Cardiac fibroblast (primary cell): ENCODE measurements at regions not wholly inside any gene's neighbourhood (a gene's known extent, or its start where the extent isn't known, plus 50 kb on each side); places are given as distances from the start of the nearest gene placed in this dataset.

Source experiments
- DNase-seq, 2 donors: peaks; one replicate each; pipeline versions ENCODE4 v3.0.0 to v3.0.0-alpha.2; 2010; ENCODE audit warnings: low read depth in 2 of 2
- H3K4me3 ChIP-seq, 2 donors: replicated peaks in 1 of 2; 1 replicate in 1 of 2; 2 replicates in 1 of 2; pipeline ENCODE4 v1.5.1; 2011; ENCODE audit warnings: low read depth in 2 of 2, low read length in 2 of 2, mild to moderate bottlenecking in 2 of 2, moderate library complexity in 1 of 2
- CTCF ChIP-seq: IDR thresholded peaks from one replicate; pipeline ENCODE4 v1.5.1; 2011; ENCODE audit warnings: low read depth, mild to moderate bottlenecking, low read length, inconsistent platforms

DNA sequence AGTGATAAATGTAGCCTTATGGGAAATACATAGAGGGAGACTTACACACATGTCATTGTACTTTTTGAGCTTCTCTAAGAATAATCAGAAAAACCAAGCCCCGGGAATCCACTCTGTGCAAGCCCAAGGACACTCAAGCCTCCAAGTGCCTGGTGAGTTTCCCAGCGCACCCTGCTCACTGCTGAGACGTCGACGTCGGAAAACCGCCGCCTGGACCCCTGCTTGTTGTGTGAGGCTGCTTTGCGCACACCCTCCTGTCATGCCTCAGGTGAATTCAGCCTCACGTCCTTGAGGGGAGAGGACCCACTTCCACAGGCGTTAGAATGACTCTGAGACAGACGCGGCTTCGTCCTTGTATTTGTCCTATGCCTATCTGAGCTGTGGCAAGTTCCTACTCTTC lies 368.4 kb upstream of the AKR1E2 start:
- no peak for TF ChIP-seq CTCF
- no peak overlapping the region for H3K4me3 ChIP-seq
- no peak for DNase-seq

DNA sequence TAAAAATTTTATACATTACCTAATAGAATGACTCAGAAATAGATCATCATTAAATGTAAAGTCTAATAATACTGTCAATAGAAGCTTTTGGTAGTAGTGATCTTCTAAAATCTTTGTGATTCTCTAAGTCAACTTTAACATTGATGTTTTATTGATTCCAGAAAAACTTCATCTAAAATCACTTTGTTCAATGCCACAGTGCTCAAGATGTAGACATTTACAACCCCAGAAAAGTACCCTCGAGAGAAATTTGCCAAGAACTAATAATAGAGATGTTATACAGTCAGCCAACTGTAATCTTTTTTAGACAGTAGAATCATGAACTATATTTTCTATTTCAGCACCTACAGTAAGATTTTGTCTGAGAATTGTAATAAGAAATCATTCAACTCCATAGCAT lies 369.2 kb upstream of the AKR1E2 start:
- TF ChIP-seq CTCF = no peak
- H3K4me3 ChIP-seq = no peak overlapping the region
- DNase-seq = no peak

- no peak overlapping the region for H3K4me3 ChIP-seq
- DNase-seq = no peak
- TF ChIP-seq CTCF = no peak
These were observed 369.7 kb upstream of the AKR1E2 start for GRCh38 chr10:4456279-4456678.

DNA sequence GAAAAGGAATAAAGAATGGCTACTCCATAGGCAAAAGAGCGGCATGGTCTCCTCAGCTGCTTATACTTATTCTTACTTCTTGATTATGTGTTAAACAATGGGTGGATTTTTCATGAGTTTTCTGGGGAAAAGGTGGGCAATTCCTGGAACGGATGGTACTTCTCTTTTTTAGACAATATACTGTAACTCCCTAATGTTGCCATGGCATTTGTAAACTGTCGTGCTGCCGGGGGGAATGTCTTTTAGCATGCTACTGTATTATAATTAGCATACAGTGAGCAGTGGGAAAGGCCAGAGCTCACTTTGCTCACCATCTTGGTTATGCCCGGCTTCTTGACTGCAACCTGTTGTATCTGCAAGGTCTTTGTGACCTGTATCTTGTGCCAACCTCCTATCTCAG lies 372.1 kb upstream of the AKR1E2 start:
- no peak for DNase-seq
- no peak for TF ChIP-seq CTCF
- H3K4me3 ChIP-seq = no peak overlapping the region

DNA sequence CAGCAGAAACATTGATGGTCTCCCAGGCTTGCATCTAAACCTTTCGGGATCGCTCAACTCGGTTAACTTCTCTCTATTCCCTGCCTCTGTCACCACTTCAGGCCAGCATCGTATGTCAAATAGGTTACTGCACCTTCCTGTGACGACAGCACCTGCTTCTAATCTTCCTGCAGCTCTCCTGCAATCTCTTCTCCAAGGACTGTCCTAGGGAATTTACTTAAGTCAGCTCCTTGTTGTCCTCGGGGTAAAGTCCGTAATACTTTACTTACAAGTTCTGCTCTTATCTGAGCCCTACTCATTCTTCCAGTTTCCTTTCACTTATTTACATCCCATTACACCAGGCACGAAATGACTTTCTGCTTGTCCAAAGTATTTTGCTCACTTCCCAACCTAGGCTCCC lies 372.7 kb upstream of the AKR1E2 start:
- H3K4me3 ChIP-seq = no peak overlapping the region
- no peak for TF ChIP-seq CTCF
- DNase-seq = no peak

- no peak for TF ChIP-seq CTCF
- peak; percentile 83 to 88 for DNase-seq
- no peak overlapping the region for H3K4me3 ChIP-seq
These were observed 374.8 kb upstream of the AKR1E2 start for GRCh38 chr10:4450981-4451908.
